DMS79 treated with DMSO at 0.1 percent for 48 hours (cell line): ENCODE measurements at regions not wholly inside any gene's neighbourhood (a gene's known extent, or its start where the extent isn't known, plus 50 kb on each side); places are given as distances from the start of the nearest gene placed in this dataset.
"Not testable (repeated sequence)": the region's sequence is repeated elsewhere in the genome, so short reads cannot be mapped to it uniquely, and the experiment has no call there.

Source experiments
- DNase-seq: peaks from one replicate; lab custom pipeline; 2025; lab: John Stamatoyannopoulos, UW

- DNase-seq: no peak
These were observed 367.9 kb upstream of the GRAMD2B start for GRCh38 chr5:126055348-126055729.

DNA sequence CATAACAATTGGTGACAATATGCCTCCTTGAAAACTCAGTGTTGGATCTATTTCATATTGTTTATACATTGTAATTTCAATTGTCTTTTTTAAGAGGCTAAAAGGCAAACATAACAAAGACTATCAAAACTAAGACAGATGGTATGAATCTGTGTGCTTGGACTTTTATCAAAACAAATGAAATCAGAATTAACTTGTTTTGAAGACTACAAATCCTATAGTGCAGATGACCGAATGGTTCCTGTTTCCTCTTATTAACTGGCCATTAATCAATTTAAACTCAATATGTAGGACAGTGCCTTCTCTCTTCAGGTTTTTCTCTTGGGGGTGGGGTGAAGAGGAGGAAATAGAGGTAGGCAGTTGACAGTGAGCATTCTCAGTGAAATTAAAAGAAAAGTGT, 366.9 kb upstream of the GRAMD2B start:
- DNase-seq: no peak

- DNase-seq: no peak
These were observed 366.2 kb upstream of the GRAMD2B start for GRCh38 chr5:126056851-126057622.

DNA sequence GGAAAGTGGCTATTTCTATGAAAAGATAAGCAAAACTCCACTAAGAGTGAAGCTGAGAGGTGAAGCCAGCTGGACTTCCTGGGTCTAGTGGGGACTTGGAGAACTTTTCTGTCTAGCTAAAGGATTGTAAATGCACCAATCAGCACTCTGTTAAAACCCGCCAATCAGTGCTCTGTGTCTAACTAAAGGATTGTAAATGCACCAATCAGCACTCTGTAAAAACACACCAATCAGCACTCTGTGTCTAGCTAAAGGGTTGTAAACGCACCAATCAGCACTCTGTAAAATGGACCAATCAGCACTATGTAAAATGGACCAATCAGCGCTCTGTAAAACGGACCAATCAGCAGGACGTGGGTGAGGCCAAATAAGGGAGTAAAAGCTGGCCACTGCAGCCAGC, 364.8 kb upstream of the GRAMD2B start:
- not testable (repeated sequence) for DNase-seq

DNA sequence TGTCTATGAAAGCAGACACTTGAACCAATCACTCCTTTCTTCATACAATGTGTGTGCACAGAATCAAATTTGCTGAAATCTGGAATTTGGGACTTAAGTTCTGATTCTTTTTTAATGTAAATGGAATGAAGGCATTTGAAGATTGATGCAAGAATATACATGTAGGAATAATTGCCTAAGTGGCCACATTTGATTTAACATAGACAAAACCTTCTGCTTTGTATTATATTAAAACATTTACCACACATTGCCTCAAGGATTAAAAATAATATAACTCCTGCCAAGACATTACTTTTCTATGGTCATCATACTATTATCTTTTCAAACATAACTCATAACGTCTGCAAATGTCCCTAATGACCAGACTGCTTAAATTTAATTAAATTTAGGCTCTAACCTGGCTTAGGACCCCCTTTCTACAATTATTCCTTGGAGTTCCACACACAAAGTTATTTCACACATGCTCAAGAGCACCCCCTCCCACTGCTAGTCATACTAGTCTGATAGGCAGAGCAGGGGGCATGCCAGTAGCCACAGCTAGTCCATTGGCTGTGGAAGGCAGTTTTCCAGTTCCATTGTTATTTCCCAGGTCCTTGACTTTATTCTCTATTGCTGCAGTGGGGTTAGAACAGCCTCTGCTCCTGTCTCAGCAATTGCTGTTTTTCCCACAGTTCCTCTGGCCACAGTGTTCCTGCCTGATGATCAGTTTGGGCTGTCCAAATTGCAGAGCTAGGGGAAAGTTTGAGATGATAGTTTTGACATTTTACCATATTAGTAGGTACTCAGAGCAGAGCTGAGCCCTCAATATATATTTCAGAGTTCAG, 360.6 kb upstream of the GRAMD2B start:
- no peak for DNase-seq

GRCh38 chr5:126065061-126065460, 358.1 kb upstream of the GRAMD2B start:
- DNase-seq: no peak

GRCh38 chr5:126066836-126067235, 356.4 kb upstream of the GRAMD2B start:
- DNase-seq: no peak

DNA sequence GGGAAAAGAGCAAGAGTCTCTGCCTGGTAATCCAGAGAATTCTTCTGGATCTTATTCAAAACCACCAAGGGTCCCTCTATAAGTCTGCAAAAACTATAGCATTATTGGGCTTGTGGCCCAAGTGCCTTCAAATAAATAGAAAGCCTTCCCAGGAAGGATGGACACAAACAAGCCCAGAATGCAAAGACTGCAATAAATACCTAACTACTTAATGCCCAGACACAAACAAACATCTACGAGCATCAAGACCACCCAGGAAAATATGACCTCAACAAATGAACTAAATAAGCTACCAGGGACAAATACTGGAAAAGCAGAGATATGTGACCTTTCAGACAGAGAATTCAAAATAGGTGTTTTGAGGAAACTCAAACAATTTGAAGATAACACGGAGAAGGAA, 355.8 kb upstream of the GRAMD2B start:
- DNase-seq: no peak

DNA sequence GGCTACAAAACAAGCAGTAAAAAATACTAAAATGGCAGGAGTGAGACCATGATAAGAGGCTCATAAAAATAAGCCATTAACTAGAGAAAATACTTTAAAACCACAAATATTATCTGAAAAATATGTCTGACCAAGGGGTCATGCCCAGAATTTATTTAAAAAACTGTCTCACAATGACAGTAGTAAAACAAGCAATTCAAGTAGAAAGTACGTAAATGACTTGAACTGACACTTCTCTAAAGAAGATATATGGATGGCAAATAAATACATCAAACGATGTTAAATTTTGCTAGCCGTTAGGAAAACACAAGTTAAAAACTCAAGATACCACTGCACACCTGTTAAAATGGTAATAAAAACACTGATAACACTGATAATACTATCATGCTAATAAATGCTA, 353.9 kb upstream of the GRAMD2B start:
- DNase-seq: no peak

DNA sequence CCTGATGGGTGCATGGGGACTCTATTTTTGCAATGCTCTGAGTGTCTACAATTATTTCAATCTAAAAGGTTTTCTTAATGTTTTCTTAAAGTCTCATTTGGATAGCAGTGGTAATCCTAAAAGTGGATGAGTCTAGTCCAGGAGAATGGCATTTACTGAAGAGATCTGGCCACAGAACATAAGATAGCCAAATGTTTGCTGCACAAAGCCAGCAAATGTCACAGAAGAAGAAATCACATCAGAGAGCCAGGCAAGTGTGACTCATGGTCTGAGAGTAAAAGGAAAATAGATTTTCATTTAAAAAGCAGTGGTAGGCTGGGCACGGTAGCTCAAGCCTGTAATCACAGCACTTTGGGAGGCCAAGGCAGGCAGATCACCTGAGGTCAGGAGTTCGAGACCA, 352.7 kb upstream of the GRAMD2B start:
- no peak for DNase-seq

- no peak for DNase-seq
These were observed 348.7 kb upstream of the GRAMD2B start for GRCh38 chr5:126074538-126074937.

DNA sequence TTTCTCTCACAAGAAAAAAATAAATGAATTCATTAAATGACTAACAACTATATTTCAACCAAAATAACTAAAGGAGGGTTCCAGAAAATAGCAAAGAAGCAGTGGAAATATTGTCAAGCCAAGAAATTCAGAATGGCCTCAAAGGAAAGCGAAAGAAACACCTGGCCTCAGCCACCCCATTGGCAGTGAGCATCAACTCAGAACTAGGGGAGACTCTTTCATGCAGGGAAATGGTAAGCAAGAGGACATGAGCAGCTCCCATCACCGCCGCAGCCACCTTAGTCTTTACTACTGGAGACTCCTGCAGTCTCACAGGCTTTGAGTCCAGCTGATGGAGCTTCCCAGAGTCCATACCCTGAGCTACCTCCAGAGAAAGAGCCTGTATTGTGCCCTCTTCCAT, 343.9 kb upstream of the GRAMD2B start:
- no peak for DNase-seq

DNA sequence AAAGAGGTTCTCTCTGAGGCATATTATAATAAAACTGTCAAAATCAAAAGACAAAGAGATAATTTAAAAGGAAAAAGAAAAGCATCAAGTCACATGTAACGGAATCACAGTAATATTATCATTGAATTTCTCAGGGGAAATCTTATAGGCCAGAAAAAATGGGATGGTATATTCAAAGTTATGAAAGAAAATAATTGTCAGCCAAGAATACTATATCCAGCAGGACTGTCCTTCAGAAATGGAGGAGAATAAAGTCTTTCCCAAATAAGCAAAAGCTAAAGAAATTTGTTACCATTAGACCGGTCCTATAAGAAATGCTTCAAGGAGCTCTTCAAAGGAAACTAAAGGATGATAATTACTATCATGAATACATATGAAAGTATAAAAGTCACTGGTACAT, 342.0 kb upstream of the GRAMD2B start:
- no peak for DNase-seq

DNA sequence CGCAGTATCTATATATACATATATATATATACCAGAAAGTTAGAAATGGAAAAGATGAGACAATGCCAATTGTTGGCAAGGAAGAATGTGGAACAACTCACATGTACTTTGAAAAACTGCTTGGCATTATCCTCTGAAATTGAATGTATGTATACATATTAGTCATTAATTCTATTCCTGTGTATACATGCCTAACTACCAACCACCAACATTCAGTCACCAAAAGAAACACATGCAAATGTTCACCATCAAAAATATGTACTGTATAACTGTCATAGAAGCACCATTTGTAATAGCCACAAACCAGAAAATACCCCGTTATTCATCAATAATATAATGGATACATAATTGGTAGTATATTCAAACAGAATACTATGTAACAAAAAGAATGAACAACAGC, 330.2 kb upstream of the GRAMD2B start:
- DNase-seq: no peak

DNA sequence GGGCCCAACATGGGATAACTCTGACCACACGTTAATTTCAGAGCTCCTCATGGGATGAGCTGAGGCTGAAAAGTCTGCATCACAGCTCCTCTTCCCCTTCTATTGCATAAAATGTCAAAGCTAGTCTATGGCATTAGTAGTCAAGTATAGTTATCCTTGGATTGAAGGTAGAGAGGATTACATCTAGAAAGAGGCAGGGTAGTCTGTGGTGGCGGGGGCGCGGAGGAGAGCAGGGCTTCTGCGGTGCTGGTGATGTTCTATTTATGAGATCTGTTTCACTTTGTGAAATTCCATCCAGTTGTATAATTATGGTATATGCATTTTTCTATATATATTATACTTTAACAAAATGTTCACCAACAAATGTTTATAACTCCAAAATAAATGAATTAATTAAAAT, 329.5 kb upstream of the GRAMD2B start:
- no peak for DNase-seq

DNA sequence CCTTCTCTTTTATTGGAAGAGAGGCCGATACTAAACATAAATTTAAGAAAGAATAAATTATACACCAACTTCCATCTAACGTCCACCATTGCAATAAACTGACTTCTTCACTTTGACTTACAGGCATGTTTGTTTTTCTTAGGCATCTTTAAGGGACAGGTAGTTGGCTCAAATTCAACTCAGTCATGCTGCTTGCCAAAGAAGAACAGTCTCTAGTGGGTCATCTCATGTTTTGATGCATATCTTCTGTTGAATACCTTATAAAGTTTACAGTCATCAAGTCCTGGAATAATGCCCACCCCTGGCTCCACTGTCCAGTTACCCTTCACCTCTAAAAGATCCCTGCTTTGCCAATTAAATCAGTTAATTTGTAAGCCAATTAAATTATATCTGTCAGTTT, 328.2 kb upstream of the GRAMD2B start:
- peak; percentile 11 for DNase-seq

GRCh38 chr5:126096442-126097006, 326.7 kb upstream of the GRAMD2B start:
- DNase-seq: no peak

GRCh38 chr5:126097876-126098275, 325.3 kb upstream of the GRAMD2B start:
- DNase-seq: no peak

- DNase-seq: no peak
These were observed 324.7 kb upstream of the GRAMD2B start for GRCh38 chr5:126098330-126099017.

- no peak for DNase-seq
These were observed 324.1 kb upstream of the GRAMD2B start for GRCh38 chr5:126099077-126099476.

DNA sequence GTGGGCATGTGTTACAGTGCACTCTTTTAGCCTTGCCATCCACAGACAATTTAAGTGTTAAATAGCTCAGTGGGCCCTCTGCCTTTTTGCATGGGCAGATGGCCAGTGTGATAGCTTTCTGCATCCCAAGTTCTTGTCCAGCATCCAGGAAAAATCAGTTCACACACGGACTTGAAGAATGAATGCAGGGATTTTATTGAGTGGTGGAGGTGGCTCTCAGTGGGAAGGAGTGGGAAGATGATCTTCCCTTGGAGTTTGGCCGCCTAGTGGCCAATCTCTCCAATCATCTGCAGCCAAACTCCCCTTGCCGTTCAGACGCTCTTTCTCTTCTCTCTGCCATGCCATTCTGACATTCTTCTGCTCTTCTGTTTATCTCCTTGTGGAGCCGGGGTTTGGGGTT, 322.4 kb upstream of the GRAMD2B start:
- DNase-seq: no peak

DNA sequence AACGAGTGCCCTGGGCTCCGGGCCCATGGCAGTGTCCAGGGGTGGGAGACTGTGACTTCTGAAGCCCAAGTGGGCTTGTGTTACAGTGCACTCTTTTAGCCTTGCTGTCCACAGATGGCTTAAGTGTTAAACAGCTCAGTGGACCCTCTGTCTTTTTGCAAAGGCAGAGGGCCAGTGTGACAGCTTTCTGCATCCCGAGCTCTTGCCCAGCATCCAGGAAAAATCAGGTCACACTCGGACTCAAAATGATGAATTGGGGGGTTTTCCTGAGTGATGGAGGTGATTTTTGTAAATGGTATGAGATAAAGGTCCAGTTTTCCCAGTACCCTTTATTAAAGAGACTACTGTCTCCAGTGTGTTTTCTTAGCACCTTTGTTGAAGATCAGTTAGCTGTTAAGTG, 321.3 kb upstream of the GRAMD2B start:
- no peak for DNase-seq

GRCh38 chr5:126103050-126103449, 320.2 kb upstream of the GRAMD2B start:
- no peak for DNase-seq
